PC-3 (cell line): ENCODE measurements at regions not wholly inside any gene's neighbourhood (a gene's known extent, or its start where the extent isn't known, plus 50 kb on each side); places are given as distances from the start of the nearest gene placed in this dataset.

Experiments
- ATAC-seq: fragments of 200-7000 bp; cut with Tn5 transposase; 2 replicates; pipeline ENCODE4 v1.9.1; 2020; ENCODE audit warnings: mild to moderate bottlenecking, moderate library complexity
- BruUV-seq: library from RNA; stranded (reverse); fragments of 400-500 nt; replicated peaks from 2 replicates; lab custom pipeline; 2021; lab: Mats Ljungman, UMichigan
- CTCF ChIA-PET: fragments of 300-600 bp; sonication (Branson Sonifier 250); formaldehyde crosslinking; loops from one replicate; lab custom pipeline; 2022; ENCODE audit warnings: antibody characterized with exemption; lab: Charles Lee
- POLR2A ChIA-PET: fragments of 300-600 bp; sonication (Branson Sonifier 250); formaldehyde crosslinking; loops from one replicate; lab custom pipeline; 2022; ENCODE audit warnings: antibody characterized with exemption; ENCODE audit not compliant: unreplicated experiment; lab: Charles Lee
- DNase-seq: peaks from one replicate; pipeline ENCODE4 v3.0.0-alpha.2; 2015
- H2AFZ ChIP-seq: fragments of 300-600 bp; sonication (generic); 2 replicates; pipeline ENCODE4 v1.6.0; 2016; ENCODE audit warnings: antibody characterized with exemption, low read length
- H3F3A ChIP-seq: fragments of 300-600 bp; sonication (generic); one replicate; pipeline ENCODE4 v1.6.0; 2017; ENCODE audit warnings: antibody characterized with exemption, low read length, control low read depth, mild to moderate bottlenecking; ENCODE audit not compliant: unreplicated experiment
- H3K27ac ChIP-seq: fragments of 300-600 bp; sonication (generic); 2 replicates; pipeline ENCODE4 v1.5.1; 2016; ENCODE audit warnings: mild to moderate bottlenecking, low read length
- H3K27me3 ChIP-seq: fragments of 300-600 bp; sonication (generic); 2 replicates; pipeline ENCODE4 v1.6.1; 2016; ENCODE audit warnings: low read length, mixed read lengths
- H3K36me3 ChIP-seq: fragments of 300-600 bp; sonication (generic); 2 replicates; pipeline ENCODE4 v1.6.1; 2016; ENCODE audit warnings: low read depth, mixed run types, low read length, mixed read lengths
- H3K4me1 ChIP-seq: fragments of 300-600 bp; sonication (generic); 2 replicates; pipeline ENCODE4 v1.5.1; 2016; ENCODE audit warnings: low read length; ENCODE audit not compliant: insufficient read depth
- H3K4me2 ChIP-seq: fragments of 300-600 bp; sonication (generic); 2 replicates; pipeline ENCODE4 v1.6.0; 2016; ENCODE audit warnings: low read length
- H3K4me3 ChIP-seq: fragments of 300-600 bp; sonication (generic); 2 replicates; pipeline ENCODE4 v1.5.1; 2016; ENCODE audit warnings: mild to moderate bottlenecking, low read length, mixed read lengths
- H3K79me2 ChIP-seq: fragments of 300-600 bp; sonication (generic); 2 replicates; pipeline ENCODE4 v1.6.1; 2017; ENCODE audit warnings: low read length, mixed read lengths
- H3K9ac ChIP-seq: fragments of 300-600 bp; sonication (generic); 2 replicates; pipeline ENCODE4 v1.6.0; 2016; ENCODE audit warnings: mild to moderate bottlenecking, low read length
- H3K9me2 ChIP-seq: fragments of 300-600 bp; sonication (generic); replicated peaks from 2 replicates; pipeline ENCODE4 v1.6.1; 2016; ENCODE audit warnings: mixed run types, low read length, mixed read lengths
- H3K9me3 ChIP-seq: fragments of 300-600 bp; sonication (generic); 2 replicates; pipeline ENCODE4 v1.6.1; 2016; ENCODE audit warnings: low read length, mixed read lengths
- H4K20me1 ChIP-seq: fragments of 300-600 bp; sonication (generic); 2 replicates; pipeline ENCODE4 v1.6.1; 2016; ENCODE audit warnings: low read length, mixed read lengths
- EZH2 ChIP-seq: fragments of 300-600 bp; sonication (generic); IDR thresholded peaks from one replicate; pipeline ENCODE4 v1.6.1; 2017; ENCODE audit warnings: antibody characterized with exemption, mild to moderate bottlenecking, low read length; ENCODE audit not compliant: unreplicated experiment
- EZH2phosphoT487 ChIP-seq: fragments of 300-600 bp; sonication (generic); IDR thresholded peaks from 2 replicates; pipeline ENCODE4 v1.6.1; 2018; ENCODE audit warnings: mild to moderate bottlenecking, antibody characterized with exemption, low read length, borderline replicate concordance
- intact Hi-C: fragments of 100-400 bp; cut with micrococcal nuclease; formaldehyde crosslinking; loops from 2 replicates; pipeline ENCODE4 v1.9.0; 2023
- TF ChIP-seq, protein P1 (sequence below): fragments of 300-600 bp; sonication (generic); conservative IDR thresholded peaks from 2 replicates; pipeline ENCODE4 v1.5.1; 2017; ENCODE audit warnings: antibody characterized with exemption, low read depth, mild to moderate bottlenecking, low read length

DNA sequence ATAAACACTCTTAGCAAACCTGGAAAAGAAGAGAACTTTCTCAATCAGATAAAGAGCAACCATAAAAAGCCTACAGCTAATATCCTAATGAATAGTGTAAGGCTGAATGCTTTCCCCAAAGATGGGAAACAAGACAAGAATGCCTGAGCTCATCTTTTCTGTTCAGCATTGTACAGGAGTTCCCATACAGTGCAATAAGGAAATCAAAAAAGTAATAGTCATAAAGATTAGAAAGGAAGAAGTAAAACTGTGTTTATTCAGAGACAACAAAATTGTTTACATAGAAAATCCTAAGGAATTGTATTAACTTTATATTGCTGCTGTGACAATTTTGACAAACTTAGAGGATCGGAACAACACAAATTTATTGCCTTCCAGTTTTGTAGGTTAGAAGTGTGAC, 330.7 kb upstream of the SLC24A2 start:
- intact Hi-C loops, result no loop called here
- ChIA-PET POLR2A (no interaction called here), CTCF (no interaction called here)
- H2AFZ ChIP-seq, result no peak overlapping the region
- BruUV-seq, result no TSS peak
- H3K9me3 ChIP-seq, result no peaks in the 10 kb centered on the region
- no peak for TF ChIP-seq EZH2
- TF ChIP-seq, protein P1, sequence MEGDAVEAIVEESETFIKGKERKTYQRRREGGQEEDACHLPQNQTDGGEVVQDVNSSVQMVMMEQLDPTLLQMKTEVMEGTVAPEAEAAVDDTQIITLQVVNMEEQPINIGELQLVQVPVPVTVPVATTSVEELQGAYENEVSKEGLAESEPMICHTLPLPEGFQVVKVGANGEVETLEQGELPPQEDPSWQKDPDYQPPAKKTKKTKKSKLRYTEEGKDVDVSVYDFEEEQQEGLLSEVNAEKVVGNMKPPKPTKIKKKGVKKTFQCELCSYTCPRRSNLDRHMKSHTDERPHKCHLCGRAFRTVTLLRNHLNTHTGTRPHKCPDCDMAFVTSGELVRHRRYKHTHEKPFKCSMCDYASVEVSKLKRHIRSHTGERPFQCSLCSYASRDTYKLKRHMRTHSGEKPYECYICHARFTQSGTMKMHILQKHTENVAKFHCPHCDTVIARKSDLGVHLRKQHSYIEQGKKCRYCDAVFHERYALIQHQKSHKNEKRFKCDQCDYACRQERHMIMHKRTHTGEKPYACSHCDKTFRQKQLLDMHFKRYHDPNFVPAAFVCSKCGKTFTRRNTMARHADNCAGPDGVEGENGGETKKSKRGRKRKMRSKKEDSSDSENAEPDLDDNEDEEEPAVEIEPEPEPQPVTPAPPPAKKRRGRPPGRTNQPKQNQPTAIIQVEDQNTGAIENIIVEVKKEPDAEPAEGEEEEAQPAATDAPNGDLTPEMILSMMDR, result no peak
- no peak for TF ChIP-seq EZH2phosphoT487
- H3F3A ChIP-seq, result no peaks in the 10 kb centered on the region
- peaks cover 20% of the 10 kb centered on the region; the same call in 1 of the 2 replicates for H3K27me3 ChIP-seq
- no peak overlapping the region for H3K27ac ChIP-seq
- H3K4me1 ChIP-seq, result no peaks in the 10 kb centered on the region
- H4K20me1 ChIP-seq, result no peaks in the 10 kb centered on the region
- H3K9ac ChIP-seq, result no peak overlapping the region
- H3K79me2 ChIP-seq, result no peaks in the 10 kb centered on the region
- no peak overlapping the region for H3K4me3 ChIP-seq
- DNase-seq, result no peak
- H3K4me2 ChIP-seq, result no peak overlapping the region
- ATAC-seq, result no peak
- H3K9me2 ChIP-seq, result no peaks in the 10 kb centered on the region
- no peaks in the 10 kb centered on the region for H3K36me3 ChIP-seq

DNA sequence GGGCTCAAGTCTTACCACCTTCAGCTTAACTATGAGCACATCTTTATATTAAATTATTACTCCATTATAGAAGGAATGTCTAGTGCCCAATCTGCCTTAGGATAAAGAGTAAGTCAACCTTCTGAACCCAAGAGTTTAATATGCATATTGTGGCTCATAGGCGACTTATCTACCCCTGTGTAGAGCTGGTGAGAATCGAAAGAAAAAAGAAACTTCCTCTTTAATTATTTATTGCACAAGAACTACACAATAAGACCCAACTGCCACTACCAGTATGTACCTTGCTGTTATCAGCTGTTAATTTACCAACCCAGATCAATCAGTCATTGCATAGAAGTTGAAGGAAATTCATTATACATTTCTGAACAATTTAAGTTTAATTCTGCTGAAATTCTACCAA, 329.1 kb upstream of the SLC24A2 start:
- intact Hi-C loops, result no loop called here
- no peak overlapping the region for H3K4me3 ChIP-seq

DNA sequence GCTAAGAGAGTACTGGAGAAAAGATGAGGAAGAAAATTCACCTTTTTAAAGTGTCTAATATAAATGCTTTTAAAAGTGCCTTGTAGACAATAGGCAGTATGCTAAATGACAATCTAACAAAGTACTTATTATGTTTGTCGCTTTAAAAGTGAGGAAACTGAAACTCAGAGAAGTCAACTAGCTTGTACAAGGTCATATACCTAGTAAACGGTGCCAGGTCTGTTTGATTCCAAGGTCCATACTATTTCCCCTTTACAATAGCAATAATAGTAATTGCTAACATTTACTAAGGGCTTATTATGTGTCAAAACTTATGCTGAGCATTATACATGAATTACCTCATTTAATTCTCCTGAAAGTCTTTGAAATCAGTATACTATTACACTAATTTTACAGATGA, 328.6 kb upstream of the SLC24A2 start:
- TF ChIP-seq, protein P1, result no peak
- TF ChIP-seq EZH2phosphoT487, result no peak
- no peak for TF ChIP-seq EZH2
- Histone ChIP-seq H3K9me3 (no peaks in the 10 kb centered on the region), H3K9me2 (no peaks in the 10 kb centered on the region), H3K4me1 (no peaks in the 10 kb centered on the region), H3F3A (no peaks in the 10 kb centered on the region), H3K27me3 (peaks cover 27% of the 10 kb centered on the region; the same call in 1 of the 2 replicates), H3K36me3 (no peaks in the 10 kb centered on the region), H4K20me1 (no peaks in the 10 kb centered on the region), H2AFZ (no peak overlapping the region), H3K27ac (no peak overlapping the region), H3K9ac (no peak overlapping the region), H3K79me2 (no peaks in the 10 kb centered on the region), H3K4me3 (no peak overlapping the region), H3K4me2 (no peak overlapping the region)
- intact Hi-C loops, result no loop called here
- BruUV-seq, result no TSS peak
- DNase-seq (no peak), ATAC-seq (no peak)
- ChIA-PET CTCF (no interaction called here), POLR2A (no interaction called here)

More for the DNA sequence above, 329.1 kb upstream of the SLC24A2 start:
- H3K9me2 ChIP-seq, result no peaks in the 10 kb centered on the region
- H3K36me3 ChIP-seq, result no peaks in the 10 kb centered on the region
- no peak overlapping the region for H3K9ac ChIP-seq
- ChIA-PET CTCF (no interaction called here), POLR2A (no interaction called here)
- BruUV-seq, result no TSS peak
- no peak for ATAC-seq
- no peak overlapping the region for H3K27ac ChIP-seq
- no peaks in the 10 kb centered on the region for H4K20me1 ChIP-seq
- no peaks in the 10 kb centered on the region for H3F3A ChIP-seq
- peaks cover 22% of the 10 kb centered on the region; the same call in 1 of the 2 replicates for H3K27me3 ChIP-seq
- DNase-seq, result no peak
- no peak overlapping the region for H3K4me2 ChIP-seq
- no peak for TF ChIP-seq EZH2
- TF ChIP-seq, protein P1, result no peak
- TF ChIP-seq EZH2phosphoT487, result no peak
- no peaks in the 10 kb centered on the region for H3K79me2 ChIP-seq
- no peaks in the 10 kb centered on the region for H3K9me3 ChIP-seq
- no peak overlapping the region for H2AFZ ChIP-seq
- H3K4me1 ChIP-seq, result no peaks in the 10 kb centered on the region
